Mammary epithelial cell (primary cell): ENCODE measurements at regions not wholly inside any gene's neighbourhood (a gene's known extent, or its start where the extent isn't known, plus 50 kb on each side); places are given as distances from the start of the nearest gene placed in this dataset.

Source experiments
- EZH2 ChIP-seq: IDR thresholded peaks from 2 replicates; pipeline ENCODE4 v1.6.1; 2012; ENCODE audit warnings: low read length, inconsistent platforms, borderline replicate concordance
- TF ChIP-seq, protein P1 (sequence below), 2 donors: IDR thresholded peaks in 1 of 2; conservative IDR thresholded peaks in 1 of 2; 2 replicates each; pipeline ENCODE4 v1.5.1; 2011 to 2012; ENCODE audit warnings: inconsistent platforms in 2 of 2, low read length in 2 of 2, mild to moderate bottlenecking in 2 of 2, control low read depth in 1 of 2, low read depth in 1 of 2; ENCODE audit not compliant: insufficient read depth in 1 of 2; ENCODE audit errors: extremely low read depth in 1 of 2

DNA sequence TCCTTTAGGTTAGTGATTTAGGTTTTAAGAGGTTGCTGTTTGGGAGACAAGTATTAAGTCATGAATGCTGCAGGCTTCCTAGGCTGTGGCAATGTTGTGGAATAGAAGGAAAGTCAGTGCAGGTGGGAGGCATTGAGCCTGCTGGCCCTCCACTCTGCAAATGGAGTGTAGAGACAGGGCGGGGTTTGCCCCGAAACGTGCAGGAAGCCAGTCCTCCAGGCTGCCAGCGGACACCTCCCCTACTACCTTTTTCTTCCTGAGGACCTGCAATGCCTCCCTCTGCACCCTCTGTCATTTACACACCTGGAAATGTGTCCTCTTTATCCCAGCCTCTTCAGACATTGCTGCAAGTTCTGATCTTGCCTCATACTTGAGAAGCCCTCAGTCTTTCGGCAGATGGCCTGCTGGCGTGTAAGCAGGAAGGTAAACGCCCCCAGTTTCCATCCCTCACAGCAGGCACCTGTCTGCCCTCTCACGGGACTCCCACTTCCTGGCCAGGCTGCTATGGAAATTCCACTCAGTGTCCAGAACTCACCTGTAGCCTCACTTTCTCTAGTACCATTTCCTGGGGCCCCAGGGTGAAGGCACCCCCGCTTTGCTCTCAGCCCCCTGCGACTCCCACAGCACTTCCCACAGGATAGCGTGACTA is 81.6 kb upstream of the BOD1 start:
- TF ChIP-seq, protein P1, sequence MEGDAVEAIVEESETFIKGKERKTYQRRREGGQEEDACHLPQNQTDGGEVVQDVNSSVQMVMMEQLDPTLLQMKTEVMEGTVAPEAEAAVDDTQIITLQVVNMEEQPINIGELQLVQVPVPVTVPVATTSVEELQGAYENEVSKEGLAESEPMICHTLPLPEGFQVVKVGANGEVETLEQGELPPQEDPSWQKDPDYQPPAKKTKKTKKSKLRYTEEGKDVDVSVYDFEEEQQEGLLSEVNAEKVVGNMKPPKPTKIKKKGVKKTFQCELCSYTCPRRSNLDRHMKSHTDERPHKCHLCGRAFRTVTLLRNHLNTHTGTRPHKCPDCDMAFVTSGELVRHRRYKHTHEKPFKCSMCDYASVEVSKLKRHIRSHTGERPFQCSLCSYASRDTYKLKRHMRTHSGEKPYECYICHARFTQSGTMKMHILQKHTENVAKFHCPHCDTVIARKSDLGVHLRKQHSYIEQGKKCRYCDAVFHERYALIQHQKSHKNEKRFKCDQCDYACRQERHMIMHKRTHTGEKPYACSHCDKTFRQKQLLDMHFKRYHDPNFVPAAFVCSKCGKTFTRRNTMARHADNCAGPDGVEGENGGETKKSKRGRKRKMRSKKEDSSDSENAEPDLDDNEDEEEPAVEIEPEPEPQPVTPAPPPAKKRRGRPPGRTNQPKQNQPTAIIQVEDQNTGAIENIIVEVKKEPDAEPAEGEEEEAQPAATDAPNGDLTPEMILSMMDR (conservative IDR thresholded peaks at IDR 0.05 in 1 of 2, IDR thresholded peaks at IDR 0.05 in 1 of 2; ENCODE audit: extremely low read depth in 1 of 2, insufficient read depth in 1 of 2, low read depth in 1 of 2, low read length in 2 of 2) = no peak
- TF ChIP-seq EZH2 = no peak
